ENCODE measurements at regions not wholly inside any gene's neighbourhood (a gene's known extent, or its start where the extent isn't known, plus 50 kb on each side); places are given as distances from the start of the nearest gene placed in this dataset.

GRCh38 chrX:151796576-151796975 lies 62.0 kb downstream of the CNGA2 start:
- no peak for DNase-seq

- no peak for DNase-seq
Observed at GRCh38 chrX:151801980-151802379, 67.4 kb downstream of the CNGA2 start.

GRCh38 chrX:151806967-151807540 lies 72.5 kb downstream of the CNGA2 start:
- no peak for DNase-seq

GRCh38 chrX:151812661-151813060 lies 78.1 kb downstream of the CNGA2 start:
- no peak for DNase-seq

GRCh38 chrX:151814767-151815166 lies 80.2 kb downstream of the CNGA2 start:
- DNase-seq: no peak

- DNase-seq: peak; percentile 51
Observed at GRCh38 chrX:151815398-151815797, 80.9 kb downstream of the CNGA2 start.

- DNase-seq: no peak
Observed at GRCh38 chrX:151816934-151817333, 82.4 kb downstream of the CNGA2 start.

- DNase-seq: no peak
Observed at GRCh38 chrX:151818828-151819227, 84.3 kb downstream of the CNGA2 start.

- DNase-seq: no peak
Observed at GRCh38 chrX:151821226-151821625, 86.7 kb downstream of the CNGA2 start.

GRCh38 chrX:151825007-151825406 lies 87.7 kb upstream of the MAGEA4 start:
- no peak for DNase-seq

- DNase-seq: peak; percentile 48
Observed at GRCh38 chrX:151825925-151826485, 86.7 kb upstream of the MAGEA4 start.

- DNase-seq: no peak
Observed at GRCh38 chrX:151828439-151829080, 84.1 kb upstream of the MAGEA4 start.

- DNase-seq: no peak
Observed at GRCh38 chrX:151830911-151831310, 81.8 kb upstream of the MAGEA4 start.

- no peak for DNase-seq
Observed at GRCh38 chrX:151852294-151852693, 60.4 kb upstream of the MAGEA4 start.

- DNase-seq: no peak
Observed at GRCh38 chrX:151854726-151855495, 57.8 kb upstream of the MAGEA4 start.

- DNase-seq: no peak
Observed at GRCh38 chrX:151859481-151859880, 53.2 kb upstream of the MAGEA4 start.

- no peak for DNase-seq
Observed at GRCh38 chrX:151860827-151861226, 51.9 kb upstream of the MAGEA4 start.

All from muscle of arm (tissue), 1 donor.